Esophagus squamous epithelium (tissue), 5 donors: ENCODE measurements at regions not wholly inside any gene's neighbourhood (a gene's known extent, or its start where the extent isn't known, plus 50 kb on each side); places are given as distances from the start of the nearest gene placed in this dataset.
A peak's percentile ranks its signal among the peaks of the same experiment; 100 is the strongest.

Experiments
- DNase-seq: peaks from one replicate; lab custom pipeline; 2025; lab: John Stamatoyannopoulos, UW
- H3K27ac ChIP-seq, 4 donors: fragments of 200-600 bp; sonication (generic); one replicate each; pipeline ENCODE4 v1.5.1; 2016 to 2019; ENCODE audit warnings: mild to moderate bottlenecking in 1 of 4
- H3K27me3 ChIP-seq, 4 donors: fragments of 200-600 bp; sonication (generic); 1 replicate in 3 of 4; 2 replicates in 1 of 4; pipeline versions ENCODE4 v1.5.1 to v1.6.0; 2017 to 2021; ENCODE audit warnings: antibody characterized with exemption in 1 of 4
- H3K36me3 ChIP-seq, 3 donors: fragments of 200-600 bp; sonication (generic); one replicate each; pipeline ENCODE4 v1.5.1; 2016 to 2019
- H3K4me1 ChIP-seq, 3 donors: fragments of 200-600 bp; sonication (generic); one replicate each; pipeline ENCODE4 v1.5.1; 2017 to 2019
- H3K4me3 ChIP-seq, 4 donors: fragments of 200-600 bp; sonication (generic); 1 replicate in 3 of 4; 2 replicates in 1 of 4; pipeline ENCODE4 v1.5.1; 2016 to 2019; ENCODE audit warnings: mild to moderate bottlenecking in 2 of 4, moderate library complexity in 1 of 4
- H3K9me3 ChIP-seq, 3 donors: fragments of 200-600 bp; sonication (generic); one replicate each; pipeline ENCODE4 v1.5.1; 2016 to 2019
- POLR2A ChIP-seq, 4 donors: fragments of 450-650 bp; IDR thresholded peaks; one replicate each; pipeline ENCODE4 v1.6.1; 2017; ENCODE audit warnings: antibody characterized with exemption in 4 of 4, mild to moderate bottlenecking in 4 of 4, moderate library complexity in 3 of 4
- WGBS, 2 donors: methylation state at CpG; one replicate each; pipeline ENCODE4 v1.1.5; 2018; 5-methylcytosine and 5-hydroxymethylcytosine counted together
- intact Hi-C: fragments of 100-400 bp; cut with DNase I; formaldehyde crosslinking; loops from one replicate; pipeline ENCODE4 v1.15.0; 2022
- small RNA-seq, 4 donors: library from RNA; depleted of rRNA; stranded (forward); fragments of <200 nt; gene quantifications; one replicate each; pipeline ENCODE3, GENCODE V24; 2016
- TF ChIP-seq, protein P1 (sequence below), 6 experiments: fragments of 450-650 bp in 4 of 6; fragments of 200-600 bp in 2 of 6; sonication (generic) in 2 of 6; IDR thresholded peaks; one replicate each; pipeline ENCODE4 v1.5.1; 2016 to 2019; ENCODE audit warnings: antibody characterized with exemption in 6 of 6, mild to moderate bottlenecking in 4 of 6, moderate library complexity in 4 of 6
- donor health status: DM: yes; HTN: yes; CAD: no.

DNA sequence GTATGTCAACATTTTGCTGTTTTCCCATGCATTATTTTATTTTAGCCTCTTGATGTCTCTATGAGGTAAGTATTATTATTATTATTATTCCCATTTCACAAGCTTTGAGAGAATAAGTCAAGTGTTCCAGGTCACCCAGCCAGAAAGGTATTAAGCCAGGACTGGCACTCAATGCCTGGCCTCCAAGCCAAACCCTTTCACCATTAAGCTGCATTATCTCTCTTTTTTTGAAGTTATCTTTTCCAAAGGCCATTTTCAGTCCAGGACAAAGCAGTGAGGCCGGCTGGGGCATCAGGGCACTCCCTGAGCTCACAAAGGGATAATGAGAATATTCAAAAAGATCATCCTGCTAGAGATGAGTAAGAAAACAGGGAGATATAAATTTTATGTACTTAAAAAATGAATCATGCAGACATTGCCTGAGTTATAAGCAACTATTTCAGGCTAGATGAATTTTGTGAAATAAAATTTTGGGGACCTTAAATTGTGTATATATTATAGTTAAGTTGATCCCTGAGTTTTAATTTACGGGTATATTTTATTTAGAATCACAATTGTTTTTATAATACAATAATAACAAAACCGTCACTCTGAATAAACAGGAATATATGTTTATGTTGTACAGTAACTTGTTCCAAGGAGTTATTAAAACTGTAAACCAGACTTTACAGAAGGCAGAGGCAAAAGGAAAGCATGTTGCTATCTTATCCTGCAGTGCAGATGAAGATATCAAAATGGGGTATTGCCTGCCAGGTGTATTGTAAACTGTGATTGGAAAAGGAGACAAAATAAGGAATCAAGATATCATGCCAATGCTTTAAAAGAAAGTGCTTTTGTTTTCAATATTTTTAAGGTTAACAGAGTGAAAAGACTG lies 51.3 kb upstream of the CAV2 start:
- H3K27me3 ChIP-seq = no peaks in the 10 kb centered on the region
- TF ChIP-seq, protein P1, sequence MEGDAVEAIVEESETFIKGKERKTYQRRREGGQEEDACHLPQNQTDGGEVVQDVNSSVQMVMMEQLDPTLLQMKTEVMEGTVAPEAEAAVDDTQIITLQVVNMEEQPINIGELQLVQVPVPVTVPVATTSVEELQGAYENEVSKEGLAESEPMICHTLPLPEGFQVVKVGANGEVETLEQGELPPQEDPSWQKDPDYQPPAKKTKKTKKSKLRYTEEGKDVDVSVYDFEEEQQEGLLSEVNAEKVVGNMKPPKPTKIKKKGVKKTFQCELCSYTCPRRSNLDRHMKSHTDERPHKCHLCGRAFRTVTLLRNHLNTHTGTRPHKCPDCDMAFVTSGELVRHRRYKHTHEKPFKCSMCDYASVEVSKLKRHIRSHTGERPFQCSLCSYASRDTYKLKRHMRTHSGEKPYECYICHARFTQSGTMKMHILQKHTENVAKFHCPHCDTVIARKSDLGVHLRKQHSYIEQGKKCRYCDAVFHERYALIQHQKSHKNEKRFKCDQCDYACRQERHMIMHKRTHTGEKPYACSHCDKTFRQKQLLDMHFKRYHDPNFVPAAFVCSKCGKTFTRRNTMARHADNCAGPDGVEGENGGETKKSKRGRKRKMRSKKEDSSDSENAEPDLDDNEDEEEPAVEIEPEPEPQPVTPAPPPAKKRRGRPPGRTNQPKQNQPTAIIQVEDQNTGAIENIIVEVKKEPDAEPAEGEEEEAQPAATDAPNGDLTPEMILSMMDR (IDR thresholded peaks at IDR 0.05) = no peak
- no peak for TF ChIP-seq POLR2A (IDR thresholded peaks at IDR 0.05)
- WGBS, 2 donors = 50 to 51% methylated on average over 3 of the region's 3 CpGs

GRCh38 chr7:116449441-116449840 lies 50.1 kb upstream of the CAV2 start:
- H3K36me3 ChIP-seq = no peaks in the 10 kb centered on the region
- no peaks in the 10 kb centered on the region for H3K9me3 ChIP-seq
- H3K4me1 ChIP-seq = peaks cover 0 to 25% (median 0%) of the 10 kb centered on the region in 3 donors
- no peak overlapping the region for H3K4me3 ChIP-seq
- peak overlapping the region in 1 of 4 donors; percentile 34 for H3K27ac ChIP-seq
- WGBS, 2 donors = 85 to 89% methylated on average over 4 of the region's 4 CpGs
- DNase-seq = no peak
- no peaks in the 10 kb centered on the region for H3K27me3 ChIP-seq
- TF ChIP-seq, protein P1 (IDR thresholded peaks at IDR 0.05) = no peak
- no peak for TF ChIP-seq POLR2A (IDR thresholded peaks at IDR 0.05)
- intact Hi-C loops = no loop called here

More for the DNA sequence above, 51.3 kb upstream of the CAV2 start:
- no peak for DNase-seq
- H3K9me3 ChIP-seq = no peaks in the 10 kb centered on the region
- intact Hi-C loops = no loop called here
- H3K27ac ChIP-seq = peak overlapping the region in 2 of 4 donors; percentile 49 to 68
- H3K36me3 ChIP-seq = no peaks in the 10 kb centered on the region
- H3K4me1 ChIP-seq = peaks cover 0 to 35% (median 3%) of the 10 kb centered on the region in 3 donors
- no peak overlapping the region for H3K4me3 ChIP-seq

Small RNAs in the stretch of these regions (small RNA-seq; reads per million reads assigned to genes)
- 0 reads per million in 4 donors for gene RF00017
